Endodermal cell (in vitro differentiated cells): ENCODE measurements at regions not wholly inside any gene's neighbourhood (a gene's known extent, or its start where the extent isn't known, plus 50 kb on each side); places are given as distances from the start of the nearest gene placed in this dataset.

Experiments used
- DNase-seq: peaks from one replicate; pipeline ENCODE4 v3.0.0-alpha.2; 2017
- H3K27ac ChIP-seq: 2 replicates; pipeline ENCODE4 v1.5.1; 2013; ENCODE audit warnings: mild to moderate bottlenecking, low read depth, low read length, moderate library complexity
- H3K27me3 ChIP-seq: 2 replicates; pipeline ENCODE4 v1.6.1; 2013; ENCODE audit warnings: mild to moderate bottlenecking, low read length, moderate library complexity; ENCODE audit not compliant: insufficient read depth, control insufficient read depth, poor library complexity, severe bottlenecking
- H3K36me3 ChIP-seq: 2 replicates; pipeline ENCODE4 v1.7.0; 2013; ENCODE audit warnings: mild to moderate bottlenecking, low read length, moderate library complexity; ENCODE audit not compliant: control insufficient read depth, insufficient read depth
- H3K4me1 ChIP-seq: one replicate; pipeline ENCODE4 v1.7.0; 2013; ENCODE audit warnings: low read length; ENCODE audit not compliant: control insufficient read depth, insufficient read depth
- H3K4me3 ChIP-seq: 2 replicates; pipeline ENCODE4 v1.5.1; 2013; ENCODE audit warnings: mild to moderate bottlenecking, low read length, moderate library complexity
- H3K9ac ChIP-seq: 2 replicates; pipeline ENCODE4 v1.6.1; 2013; ENCODE audit warnings: mild to moderate bottlenecking, low read length, moderate library complexity; ENCODE audit not compliant: poor library complexity, severe bottlenecking; ENCODE audit errors: extremely low read depth
- H3K9me3 ChIP-seq: 2 replicates; pipeline ENCODE4 v1.6.1; 2013; ENCODE audit warnings: mild to moderate bottlenecking, low read length, moderate library complexity; ENCODE audit not compliant: control insufficient read depth
- H3K27ac Mint-ChIP-seq: 2 replicates; pipeline ENCODE4 v1.8.0; 2020; ENCODE audit warnings: mixed read lengths
- H3K27me3 Mint-ChIP-seq: 2 replicates; pipeline ENCODE4 v1.8.0; 2021; ENCODE audit warnings: mild to moderate bottlenecking, mixed read lengths; ENCODE audit not compliant: insufficient read depth
- H3K36me3 Mint-ChIP-seq: 2 replicates; pipeline ENCODE4 v1.8.0; 2020; ENCODE audit warnings: low read depth, mixed read lengths
- H3K4me1 Mint-ChIP-seq: 2 replicates; pipeline ENCODE4 v1.8.0; 2020; ENCODE audit warnings: mixed read lengths
- H3K4me3 Mint-ChIP-seq: 2 replicates; pipeline ENCODE4 v1.8.0; 2020; ENCODE audit warnings: mild to moderate bottlenecking, moderate library complexity, mixed read lengths
- H3K9me3 Mint-ChIP-seq: 2 replicates; pipeline ENCODE4 v1.8.0; 2020; ENCODE audit warnings: mild to moderate bottlenecking, mixed read lengths
- WGBS, 2 experiments: methylation state at CpG; one replicate each; pipeline versions ENCODE4 v1.1.5 to v1.1.7; 2013; ENCODE audit warnings: missing lambda C conversion rate in 2 of 2, mixed read lengths in 1 of 2; ENCODE audit not compliant: insufficient coverage in 1 of 2, insufficient read length in 1 of 2; 5-methylcytosine and 5-hydroxymethylcytosine counted together
- TF ChIP-seq, protein P1 (sequence below): fragments of 200-600 bp; sonication (generic); conservative IDR thresholded peaks from 2 replicates; pipeline ENCODE4 v1.5.0; 2021; ENCODE audit warnings: antibody characterized with exemption, mild to moderate bottlenecking

DNA sequence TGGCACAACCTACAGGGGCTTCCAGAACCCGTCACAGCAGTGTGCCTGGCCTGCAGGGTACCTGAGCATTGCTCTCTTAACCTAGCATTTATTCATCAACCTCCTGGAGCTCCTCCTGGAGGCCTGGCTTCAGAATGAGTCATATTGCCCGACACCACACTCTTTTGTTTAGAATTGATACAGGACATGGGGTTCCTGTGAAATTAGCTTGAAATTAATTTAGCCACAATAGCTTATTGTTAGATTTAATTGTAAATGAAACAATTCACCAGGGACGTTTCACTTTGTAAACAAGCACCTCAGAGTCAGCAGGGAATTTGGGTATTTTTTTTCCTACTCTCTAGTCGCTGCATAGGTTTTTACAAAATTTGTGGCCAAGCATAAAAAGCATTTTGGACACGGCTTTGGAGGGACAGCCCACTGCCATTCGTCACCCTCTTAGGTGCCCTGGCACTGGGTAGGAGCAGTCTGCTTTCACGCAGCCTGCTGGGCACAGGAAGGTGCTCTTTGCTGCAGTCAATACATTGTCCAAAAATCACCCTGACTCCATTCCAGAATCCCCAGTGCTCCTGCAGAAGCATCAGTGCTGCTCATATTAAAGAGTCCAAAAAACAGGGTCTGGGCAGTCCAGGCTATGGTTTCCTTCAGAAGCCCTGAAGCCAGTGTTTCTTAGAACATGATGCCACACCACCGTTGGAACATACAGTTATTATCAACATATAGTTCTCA, 60.8 kb upstream of the MEF2A start:
- H3K27ac Mint-ChIP-seq: no peak overlapping the region
- no peak overlapping the region for H3K27ac ChIP-seq
- no peaks in the 10 kb centered on the region for H3K36me3 Mint-ChIP-seq
- H3K36me3 ChIP-seq: no peaks in the 10 kb centered on the region
- no peaks in the 10 kb centered on the region for H3K9me3 Mint-ChIP-seq
- H3K27me3 ChIP-seq: no peaks in the 10 kb centered on the region
- no peak overlapping the region for H3K4me3 Mint-ChIP-seq
- no peak overlapping the region for H3K9ac ChIP-seq
- H3K4me1 ChIP-seq: no peaks in the 10 kb centered on the region
- H3K4me1 Mint-ChIP-seq: no peaks in the 10 kb centered on the region
- no peaks in the 10 kb centered on the region for H3K27me3 Mint-ChIP-seq
- TF ChIP-seq, protein P1, sequence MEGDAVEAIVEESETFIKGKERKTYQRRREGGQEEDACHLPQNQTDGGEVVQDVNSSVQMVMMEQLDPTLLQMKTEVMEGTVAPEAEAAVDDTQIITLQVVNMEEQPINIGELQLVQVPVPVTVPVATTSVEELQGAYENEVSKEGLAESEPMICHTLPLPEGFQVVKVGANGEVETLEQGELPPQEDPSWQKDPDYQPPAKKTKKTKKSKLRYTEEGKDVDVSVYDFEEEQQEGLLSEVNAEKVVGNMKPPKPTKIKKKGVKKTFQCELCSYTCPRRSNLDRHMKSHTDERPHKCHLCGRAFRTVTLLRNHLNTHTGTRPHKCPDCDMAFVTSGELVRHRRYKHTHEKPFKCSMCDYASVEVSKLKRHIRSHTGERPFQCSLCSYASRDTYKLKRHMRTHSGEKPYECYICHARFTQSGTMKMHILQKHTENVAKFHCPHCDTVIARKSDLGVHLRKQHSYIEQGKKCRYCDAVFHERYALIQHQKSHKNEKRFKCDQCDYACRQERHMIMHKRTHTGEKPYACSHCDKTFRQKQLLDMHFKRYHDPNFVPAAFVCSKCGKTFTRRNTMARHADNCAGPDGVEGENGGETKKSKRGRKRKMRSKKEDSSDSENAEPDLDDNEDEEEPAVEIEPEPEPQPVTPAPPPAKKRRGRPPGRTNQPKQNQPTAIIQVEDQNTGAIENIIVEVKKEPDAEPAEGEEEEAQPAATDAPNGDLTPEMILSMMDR: peak; percentile 39
- 84 to 90% methylated on average over 3 to 8 of the region's 8 CpGs for WGBS, 2 experiments
- no peaks in the 10 kb centered on the region for H3K9me3 ChIP-seq
- no peak overlapping the region for H3K4me3 ChIP-seq
- DNase-seq: peak; percentile 59

DNA sequence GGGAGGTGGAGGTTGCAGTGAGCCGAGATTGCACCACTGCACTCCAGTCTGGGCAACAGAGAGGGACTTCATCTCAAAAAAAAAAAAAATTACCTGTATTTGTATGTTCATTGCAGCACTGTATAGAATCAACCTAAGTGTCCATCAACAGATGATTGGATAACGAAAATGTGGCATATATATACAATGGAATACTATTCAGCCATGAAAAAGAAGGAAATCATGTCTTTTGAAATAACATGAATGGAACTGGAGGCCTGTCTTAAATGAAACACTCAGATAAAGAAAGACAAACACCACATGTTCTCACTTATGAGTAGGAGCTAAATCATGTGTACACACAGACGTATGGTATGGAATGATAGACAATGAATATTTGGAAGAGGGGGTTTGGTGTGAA, 59.4 kb upstream of the MEF2A start:
- no peak overlapping the region for H3K4me3 Mint-ChIP-seq
- Histone ChIP-seq H3K27me3 (no peaks in the 10 kb centered on the region), H3K4me3 (no peak overlapping the region), H3K9ac (no peak overlapping the region), H3K27ac (no peak overlapping the region), H3K9me3 (no peaks in the 10 kb centered on the region), H3K4me1 (no peaks in the 10 kb centered on the region), H3K36me3 (no peaks in the 10 kb centered on the region)
- H3K4me1 Mint-ChIP-seq: no peaks in the 10 kb centered on the region
- no peaks in the 10 kb centered on the region for H3K36me3 Mint-ChIP-seq
- H3K27ac Mint-ChIP-seq: no peak overlapping the region
- WGBS, 2 experiments: 89 to 100% methylated on average over 1 to 3 of the region's 3 CpGs
- H3K9me3 Mint-ChIP-seq: no peaks in the 10 kb centered on the region
- no peaks in the 10 kb centered on the region for H3K27me3 Mint-ChIP-seq
- DNase-seq: no peak
- TF ChIP-seq, protein P1: no peak

DNA sequence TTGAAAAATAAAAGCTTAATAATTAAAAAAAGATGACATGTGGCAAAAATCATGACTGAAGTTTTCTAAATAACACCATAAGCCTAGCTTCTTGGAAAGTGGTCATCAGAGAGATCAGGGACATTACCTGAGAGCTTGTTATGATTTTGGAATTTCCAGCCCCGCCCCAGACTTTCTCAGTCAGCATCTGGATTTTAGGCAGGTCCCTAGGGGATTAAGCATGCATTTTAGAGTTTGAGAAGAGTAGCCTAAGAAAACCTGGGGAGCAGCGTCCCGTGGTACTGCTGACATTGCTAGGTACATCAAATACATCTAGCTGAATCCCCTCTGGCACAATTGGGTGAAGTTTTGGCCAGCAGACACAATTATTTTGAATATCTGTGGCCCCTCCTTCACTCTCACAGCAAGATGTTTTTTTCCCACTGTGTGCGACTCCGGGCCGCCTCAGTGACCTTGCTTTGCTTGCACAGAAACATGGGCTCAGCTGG, 58.7 kb upstream of the MEF2A start:
- Mint-ChIP-seq H3K9me3 (no peaks in the 10 kb centered on the region), H3K4me1 (no peaks in the 10 kb centered on the region), H3K4me3 (no peak overlapping the region)

More for the DNA sequence above, 58.7 kb upstream of the MEF2A start:
- DNase-seq: peak; percentile 41
- no peak overlapping the region for H3K27ac ChIP-seq
- TF ChIP-seq, protein P1: no peak
- H3K36me3 Mint-ChIP-seq: no peaks in the 10 kb centered on the region
- H3K27me3 Mint-ChIP-seq: no peaks in the 10 kb centered on the region
- H3K4me3 ChIP-seq: no peak overlapping the region
- H3K27me3 ChIP-seq: no peaks in the 10 kb centered on the region
- H3K36me3 ChIP-seq: no peaks in the 10 kb centered on the region
- H3K4me1 ChIP-seq: no peaks in the 10 kb centered on the region
- no peak overlapping the region for H3K9ac ChIP-seq
- no peak overlapping the region for H3K27ac Mint-ChIP-seq
- H3K9me3 ChIP-seq: no peaks in the 10 kb centered on the region
- WGBS, 2 experiments: 88 to 94% methylated on average over 5 to 6 of the region's 6 CpGs
